ENCODE measurements at regions not wholly inside any gene's neighbourhood (a gene's known extent, or its start where the extent isn't known, plus 50 kb on each side); places are given as distances from the start of the nearest gene placed in this dataset.
"Not testable (repeated sequence)": the region's sequence is repeated elsewhere in the genome, so short reads cannot be mapped to it uniquely, and the experiment has no call there.

DNA sequence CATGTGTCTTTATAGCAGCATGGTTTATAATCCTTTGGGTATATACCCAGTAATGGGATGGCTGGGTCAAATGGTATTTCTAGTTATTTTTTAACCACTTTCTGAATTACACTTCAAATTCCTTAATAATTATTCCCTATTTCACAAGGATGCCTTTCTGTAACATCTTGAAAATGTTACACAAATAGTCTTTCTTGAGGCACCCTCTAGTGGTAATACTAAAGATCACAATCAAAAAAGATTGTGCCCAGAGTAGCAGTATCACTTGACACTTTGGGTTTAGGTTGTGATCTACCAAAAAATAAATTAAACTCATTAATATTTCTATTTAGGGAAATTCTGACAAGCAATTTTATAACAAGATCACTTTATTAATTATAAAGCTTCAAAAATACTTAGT lies 74.0 kb upstream of the TEKT4 start:
- not testable (repeated sequence) for H3K36me3 ChIP-seq (ENCODE audit: control insufficient read depth, insufficient read depth, low read length); H3K9ac ChIP-seq; H3K27me3 ChIP-seq (ENCODE audit: control insufficient read depth, insufficient read depth, low read length); H3K9me3 ChIP-seq (ENCODE audit: control insufficient read depth, low read length); H3K4me3 ChIP-seq (ENCODE audit: low read depth, low read length); H3K27ac ChIP-seq; H3K4me2 ChIP-seq (ENCODE audit: low read length); H2AFZ ChIP-seq; H3K4me1 ChIP-seq; H3K79me2 ChIP-seq
- TF ChIP-seq, protein P1, sequence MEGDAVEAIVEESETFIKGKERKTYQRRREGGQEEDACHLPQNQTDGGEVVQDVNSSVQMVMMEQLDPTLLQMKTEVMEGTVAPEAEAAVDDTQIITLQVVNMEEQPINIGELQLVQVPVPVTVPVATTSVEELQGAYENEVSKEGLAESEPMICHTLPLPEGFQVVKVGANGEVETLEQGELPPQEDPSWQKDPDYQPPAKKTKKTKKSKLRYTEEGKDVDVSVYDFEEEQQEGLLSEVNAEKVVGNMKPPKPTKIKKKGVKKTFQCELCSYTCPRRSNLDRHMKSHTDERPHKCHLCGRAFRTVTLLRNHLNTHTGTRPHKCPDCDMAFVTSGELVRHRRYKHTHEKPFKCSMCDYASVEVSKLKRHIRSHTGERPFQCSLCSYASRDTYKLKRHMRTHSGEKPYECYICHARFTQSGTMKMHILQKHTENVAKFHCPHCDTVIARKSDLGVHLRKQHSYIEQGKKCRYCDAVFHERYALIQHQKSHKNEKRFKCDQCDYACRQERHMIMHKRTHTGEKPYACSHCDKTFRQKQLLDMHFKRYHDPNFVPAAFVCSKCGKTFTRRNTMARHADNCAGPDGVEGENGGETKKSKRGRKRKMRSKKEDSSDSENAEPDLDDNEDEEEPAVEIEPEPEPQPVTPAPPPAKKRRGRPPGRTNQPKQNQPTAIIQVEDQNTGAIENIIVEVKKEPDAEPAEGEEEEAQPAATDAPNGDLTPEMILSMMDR (IDR thresholded peaks at IDR 0.05) = peak; percentile 40

Data from parathyroid adenoma (tissue), 2 donors.